Body of pancreas (tissue), 4 donors: ENCODE measurements at regions not wholly inside any gene's neighbourhood (a gene's known extent, or its start where the extent isn't known, plus 50 kb on each side); places are given as distances from the start of the nearest gene placed in this dataset.

ENCODE experiments used
- ATAC-seq: fragments of 150-250 bp; one replicate; pipeline ENCODE4 v1.9.1; 2016
- DNase-seq, 4 donors: peaks; one replicate each; pipeline ENCODE4 v3.0.0-alpha.2; 2019
- H3K27ac ChIP-seq, 4 donors: fragments of 200-600 bp; sonication (generic); 1 replicate in 3 of 4; 2 replicates in 1 of 4; pipeline versions ENCODE4 v1.5.1 to v1.6.1; 2016 to 2019; ENCODE audit warnings: mild to moderate bottlenecking in 1 of 4, mixed read lengths in 1 of 4, moderate library complexity in 1 of 4
- H3K27me3 ChIP-seq, 2 donors: fragments of 200-600 bp; sonication (generic); one replicate each; pipeline ENCODE4 v1.6.0; 2016; ENCODE audit warnings: mild to moderate bottlenecking in 1 of 2
- H3K36me3 ChIP-seq, 2 donors: fragments of 200-600 bp; sonication (generic); replicated peaks in 1 of 2; 2 replicates each; pipeline ENCODE4 v1.5.1; 2016; ENCODE audit warnings: low read depth in 2 of 2; ENCODE audit not compliant: insufficient read depth in 1 of 2
- H3K4me1 ChIP-seq: fragments of 200-600 bp; sonication (generic); one replicate; pipeline ENCODE4 v1.6.0; 2016
- H3K4me3 ChIP-seq, 2 donors: fragments of 200-600 bp; sonication (generic); 1 replicate in 1 of 2; 2 replicates in 1 of 2; pipeline ENCODE4 v1.5.1; 2016 to 2019
- H3K9me3 ChIP-seq, 3 donors: fragments of 200-600 bp; sonication (generic); 1 replicate in 2 of 3; 2 replicates in 1 of 3; pipeline ENCODE4 v1.5.1; 2016
- CTCF ChIP-seq, 7 experiments: fragments of 450-650 bp in 4 of 7; fragments of 200-600 bp in 3 of 7; sonication (generic) in 3 of 7; IDR thresholded peaks; one replicate each; pipeline ENCODE4 v1.5.1; 2016 to 2019; ENCODE audit warnings: antibody characterized with exemption in 7 of 7
- POLR2A ChIP-seq, 3 donors: fragments of 450-650 bp; IDR thresholded peaks; one replicate each; pipeline ENCODE4 v1.6.1; 2016; ENCODE audit warnings: antibody characterized with exemption in 3 of 3, mild to moderate bottlenecking in 2 of 3
- WGBS, 2 donors: methylation state at CpG; one replicate each; pipeline ENCODE4 v1.1.5; 2017; 5-methylcytosine and 5-hydroxymethylcytosine counted together
- intact Hi-C: fragments of 100-400 bp; cut with DNase I; formaldehyde crosslinking; loops from one replicate; pipeline ENCODE4 v1.15.1; 2023

GRCh38 chr6:47112317-47112716 lies 70.2 kb upstream of the ADGRF1 start:
- 84 to 86% methylated on average over 1 of the region's 1 CpG for WGBS, 2 donors
- Histone ChIP-seq H3K9me3 (no peaks in the 10 kb centered on the region), H3K27me3 (no peaks in the 10 kb centered on the region), H3K27ac (peak overlapping the region in 1 of 4 donors; percentile 52), H3K4me1 (peaks cover 3% of the 10 kb centered on the region), H3K36me3 (no peaks in the 10 kb centered on the region), H3K4me3 (no peak overlapping the region)
- ATAC-seq (no peak), DNase-seq (no peak)
- TF ChIP-seq POLR2A (IDR thresholded peaks at IDR 0.05), result no peak
- TF ChIP-seq CTCF (IDR thresholded peaks at IDR 0.05), result no peak
- intact Hi-C loops, result no loop called here

GRCh38 chr6:47111685-47112084 lies 69.6 kb upstream of the ADGRF1 start:
- DNase-seq, result peak in 1 of 4 donors; percentile 14
- no peaks in the 10 kb centered on the region for H3K9me3 ChIP-seq
- ATAC-seq, result peak; percentile 45
- intact Hi-C loops, result no loop called here
- H3K36me3 ChIP-seq, result no peaks in the 10 kb centered on the region
- H3K4me3 ChIP-seq, result no peak overlapping the region
- TF ChIP-seq CTCF (IDR thresholded peaks at IDR 0.05) (no peak), POLR2A (IDR thresholded peaks at IDR 0.05) (no peak)
- no peaks in the 10 kb centered on the region for H3K27me3 ChIP-seq
- WGBS, 2 donors, result 33 to 34% methylated on average over 1 of the region's 1 CpG
- peak overlapping the region in 1 of 4 donors; percentile 52 for H3K27ac ChIP-seq
- H3K4me1 ChIP-seq, result peaks cover 3% of the 10 kb centered on the region

GRCh38 chr6:47109281-47109680 lies 67.1 kb upstream of the ADGRF1 start:
- H3K4me3 ChIP-seq, result no peak overlapping the region
- no peaks in the 10 kb centered on the region for H3K36me3 ChIP-seq
- H3K27ac ChIP-seq, result no peak overlapping the region
- ATAC-seq (no peak), DNase-seq (no peak)
- TF ChIP-seq CTCF (IDR thresholded peaks at IDR 0.05), result no peak
- no peak for TF ChIP-seq POLR2A (IDR thresholded peaks at IDR 0.05)
- H3K9me3 ChIP-seq, result no peaks in the 10 kb centered on the region
- intact Hi-C loops, result no loop called here
- no peaks in the 10 kb centered on the region for H3K27me3 ChIP-seq
- peaks cover 3% of the 10 kb centered on the region for H3K4me1 ChIP-seq
- WGBS, 2 donors, result 64 to 75% methylated on average over 2 of the region's 2 CpGs

GRCh38 chr6:47106721-47107197 lies 64.6 kb upstream of the ADGRF1 start:
- ATAC-seq (no peak), DNase-seq (no peak)
- Histone ChIP-seq H3K4me1 (peaks cover 3% of the 10 kb centered on the region), H3K27ac (no peak overlapping the region), H3K27me3 (no peaks in the 10 kb centered on the region), H3K9me3 (no peaks in the 10 kb centered on the region), H3K36me3 (no peaks in the 10 kb centered on the region), H3K4me3 (no peak overlapping the region)
- TF ChIP-seq POLR2A (IDR thresholded peaks at IDR 0.05), result no peak
- no peak for TF ChIP-seq CTCF (IDR thresholded peaks at IDR 0.05)
- intact Hi-C loops, result no loop called here
- WGBS, 2 donors, result 61 to 80% methylated on average over 2 to 3 of the region's 3 CpGs

- no peaks in the 10 kb centered on the region for H3K9me3 ChIP-seq
- no peaks in the 10 kb centered on the region for H3K27me3 ChIP-seq
- ATAC-seq, result no peak
- no peak overlapping the region for H3K4me3 ChIP-seq
- DNase-seq, result no peak
- no peaks in the 10 kb centered on the region for H3K4me1 ChIP-seq
- H3K36me3 ChIP-seq, result no peaks in the 10 kb centered on the region
- 49 to 64% methylated on average over 3 of the region's 3 CpGs for WGBS, 2 donors
- TF ChIP-seq POLR2A (IDR thresholded peaks at IDR 0.05) (no peak), CTCF (IDR thresholded peaks at IDR 0.05) (no peak)
- intact Hi-C loops, result no loop called here
- no peak overlapping the region for H3K27ac ChIP-seq
These were observed 64.1 kb upstream of the ADGRF1 start for GRCh38 chr6:47106216-47106615.
